ENCODE measurements at regions not wholly inside any gene's neighbourhood (a gene's known extent, or its start where the extent isn't known, plus 50 kb on each side); places are given as distances from the start of the nearest gene placed in this dataset.

DNA sequence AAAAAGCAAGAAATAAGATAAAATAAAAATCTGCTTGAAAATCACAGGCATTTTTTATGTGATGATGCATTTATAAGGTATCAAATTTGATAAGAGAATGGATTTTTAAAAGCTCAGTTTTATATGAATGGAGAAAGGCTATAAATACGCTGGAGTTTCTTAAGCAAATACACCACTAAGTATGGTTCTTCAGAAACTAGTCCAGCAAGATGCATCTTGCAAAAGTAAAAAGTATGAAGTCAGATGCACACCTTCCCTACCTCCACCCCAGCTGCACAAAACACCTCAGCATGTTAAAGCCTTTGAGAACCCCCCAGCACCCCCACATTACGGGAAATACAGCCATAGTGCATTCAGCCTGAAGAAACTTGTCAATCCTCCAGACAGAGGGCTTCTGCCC is 143.1 kb upstream of the PROX1 start:
- no peak for DNase-seq
- 46 to 64% methylated on average over 2 of the region's 2 CpGs for WGBS, 2 donors
- no peak for TF ChIP-seq EP300 (IDR thresholded peaks at IDR 0.05)
- TF ChIP-seq POLR2AphosphoS5 (IDR thresholded peaks at IDR 0.05): no peak
- no peak for TF ChIP-seq POLR2A (IDR thresholded peaks at IDR 0.05)
- TF ChIP-seq, protein P1, sequence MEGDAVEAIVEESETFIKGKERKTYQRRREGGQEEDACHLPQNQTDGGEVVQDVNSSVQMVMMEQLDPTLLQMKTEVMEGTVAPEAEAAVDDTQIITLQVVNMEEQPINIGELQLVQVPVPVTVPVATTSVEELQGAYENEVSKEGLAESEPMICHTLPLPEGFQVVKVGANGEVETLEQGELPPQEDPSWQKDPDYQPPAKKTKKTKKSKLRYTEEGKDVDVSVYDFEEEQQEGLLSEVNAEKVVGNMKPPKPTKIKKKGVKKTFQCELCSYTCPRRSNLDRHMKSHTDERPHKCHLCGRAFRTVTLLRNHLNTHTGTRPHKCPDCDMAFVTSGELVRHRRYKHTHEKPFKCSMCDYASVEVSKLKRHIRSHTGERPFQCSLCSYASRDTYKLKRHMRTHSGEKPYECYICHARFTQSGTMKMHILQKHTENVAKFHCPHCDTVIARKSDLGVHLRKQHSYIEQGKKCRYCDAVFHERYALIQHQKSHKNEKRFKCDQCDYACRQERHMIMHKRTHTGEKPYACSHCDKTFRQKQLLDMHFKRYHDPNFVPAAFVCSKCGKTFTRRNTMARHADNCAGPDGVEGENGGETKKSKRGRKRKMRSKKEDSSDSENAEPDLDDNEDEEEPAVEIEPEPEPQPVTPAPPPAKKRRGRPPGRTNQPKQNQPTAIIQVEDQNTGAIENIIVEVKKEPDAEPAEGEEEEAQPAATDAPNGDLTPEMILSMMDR (IDR thresholded peaks at IDR 0.05): no peak
- H3K27ac ChIP-seq: no peak overlapping the region
- no peaks in the 10 kb centered on the region for H3K9me3 ChIP-seq
- no peaks in the 10 kb centered on the region for H3K27me3 ChIP-seq
- no peak for ATAC-seq (ENCODE audit: low FRiP score in 2 of 2)
- no peak overlapping the region for H3K4me3 ChIP-seq
- H3K4me1 ChIP-seq: no peaks in the 10 kb centered on the region
- no peaks in the 10 kb centered on the region for H3K36me3 ChIP-seq

DNA sequence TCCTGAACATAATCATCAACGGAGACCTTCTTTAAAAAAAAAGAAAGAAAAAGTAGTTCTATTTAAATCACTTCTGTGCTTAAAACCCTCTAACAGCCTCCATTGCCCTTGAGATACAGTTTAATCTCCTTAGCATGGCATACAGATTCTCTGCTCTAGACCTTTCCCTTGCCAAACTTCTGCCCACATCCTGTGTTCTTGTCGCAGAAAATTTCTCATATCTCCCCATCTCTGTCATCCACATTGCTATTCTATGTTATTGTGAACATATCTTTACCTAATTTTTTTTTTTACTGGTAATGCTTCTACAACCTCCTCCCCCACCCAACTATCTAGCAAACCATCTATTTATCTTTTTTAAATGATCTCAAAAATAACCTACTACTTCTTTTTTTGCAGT is 135.7 kb upstream of the PROX1 start:
- ATAC-seq (ENCODE audit: low FRiP score in 2 of 2): no peak
- WGBS, 2 donors: 29 to 39% methylated on average over 2 of the region's 2 CpGs
- Histone ChIP-seq H3K4me1 (no peaks in the 10 kb centered on the region), H3K36me3 (no peaks in the 10 kb centered on the region), H3K4me3 (no peak overlapping the region), H3K9me3 (no peaks in the 10 kb centered on the region), H3K27me3 (no peaks in the 10 kb centered on the region), H3K27ac (no peak overlapping the region)
- DNase-seq: no peak
- no peak for TF ChIP-seq POLR2A (IDR thresholded peaks at IDR 0.05)
- TF ChIP-seq, protein P1 (IDR thresholded peaks at IDR 0.05): no peak
- TF ChIP-seq POLR2AphosphoS5 (IDR thresholded peaks at IDR 0.05): no peak
- no peak for TF ChIP-seq EP300 (IDR thresholded peaks at IDR 0.05)

DNA sequence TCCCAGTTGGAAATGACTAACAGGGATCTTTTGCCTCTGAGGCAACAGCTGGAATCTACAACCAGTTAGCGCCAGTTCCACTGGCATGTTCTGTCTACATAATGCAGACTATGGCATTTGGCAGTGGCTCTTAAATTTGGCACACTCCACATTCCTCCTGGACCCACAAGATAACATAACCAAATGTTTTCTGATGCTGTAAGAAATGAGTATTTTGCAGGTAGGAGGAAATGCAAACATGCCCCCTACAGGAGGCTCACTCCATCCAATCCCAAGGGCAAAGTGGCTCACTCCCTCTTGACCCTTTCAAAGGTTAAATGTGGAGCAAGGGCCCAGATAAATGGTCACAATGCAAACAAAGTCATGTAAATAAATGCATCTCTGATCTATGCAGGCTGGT is 129.2 kb upstream of the PROX1 start:
- no peaks in the 10 kb centered on the region for H3K4me1 ChIP-seq
- H3K9me3 ChIP-seq: no peaks in the 10 kb centered on the region
- no peak for DNase-seq
- H3K4me3 ChIP-seq: no peak overlapping the region
- no peak for ATAC-seq (ENCODE audit: low FRiP score in 2 of 2)
- 85 to 90% methylated on average over 1 of the region's 1 CpG for whole genome bisulfite sequencing, 2 donors
- no peak overlapping the region for H3K27ac ChIP-seq
- TF ChIP-seq EP300 (IDR thresholded peaks at IDR 0.05) (no peak), POLR2A (IDR thresholded peaks at IDR 0.05) (no peak), POLR2AphosphoS5 (IDR thresholded peaks at IDR 0.05) (no peak)
- TF ChIP-seq, protein P1 (IDR thresholded peaks at IDR 0.05): no peak
- no peaks in the 10 kb centered on the region for H3K27me3 ChIP-seq
- H3K36me3 ChIP-seq: no peaks in the 10 kb centered on the region

DNA sequence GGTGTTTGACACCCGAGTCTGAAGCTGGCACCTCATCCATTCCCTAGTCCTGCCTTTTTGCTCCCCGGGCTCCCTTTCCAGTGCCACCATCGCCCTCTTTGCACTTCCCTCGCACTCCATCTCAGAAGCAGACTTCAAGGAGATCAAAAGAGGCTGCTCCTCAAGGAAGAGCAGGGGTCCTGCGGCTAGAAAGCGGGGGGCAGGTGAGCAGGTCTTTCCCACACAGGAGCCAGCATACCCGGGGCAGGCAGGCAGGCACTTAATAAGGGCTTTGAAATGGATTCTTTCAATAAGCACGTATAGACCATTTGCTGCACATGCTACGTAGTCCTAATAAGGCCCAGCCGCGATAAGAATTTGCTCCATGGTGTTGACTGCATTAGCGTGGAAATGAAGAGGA is 125.9 kb upstream of the PROX1 start:
- H3K4me3 ChIP-seq: no peak overlapping the region
- TF ChIP-seq EP300 (IDR thresholded peaks at IDR 0.05) (no peak), POLR2AphosphoS5 (IDR thresholded peaks at IDR 0.05) (no peak), POLR2A (IDR thresholded peaks at IDR 0.05) (no peak)
- TF ChIP-seq, protein P1 (IDR thresholded peaks at IDR 0.05): no peak
- no peak for DNase-seq
- H3K36me3 ChIP-seq: no peaks in the 10 kb centered on the region
- no peaks in the 10 kb centered on the region for H3K27me3 ChIP-seq
- WGBS, 2 donors: 74 to 84% methylated on average over 12 of the region's 12 CpGs
- no peak overlapping the region for H3K27ac ChIP-seq
- H3K9me3 ChIP-seq: no peaks in the 10 kb centered on the region
- no peak for ATAC-seq (ENCODE audit: low FRiP score in 2 of 2)
- no peaks in the 10 kb centered on the region for H3K4me1 ChIP-seq

DNA sequence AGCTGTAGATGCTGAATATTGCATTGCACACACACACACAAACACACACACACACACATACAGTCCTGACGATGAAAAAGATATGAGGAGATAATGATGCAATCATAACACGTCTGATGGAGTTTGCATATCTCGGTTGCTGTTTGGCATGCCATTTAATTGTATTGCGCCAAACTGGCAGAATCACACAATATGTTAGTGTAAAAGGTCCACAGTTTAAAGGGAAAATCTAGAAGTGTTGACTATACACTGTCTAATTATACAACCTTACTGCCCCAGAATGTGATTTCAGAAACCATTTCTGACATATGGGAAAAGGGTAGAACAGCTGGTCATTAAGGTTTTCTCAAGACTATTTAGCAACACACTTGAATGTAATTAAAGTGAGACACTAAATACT is 123.7 kb upstream of the PROX1 start:
- Histone ChIP-seq H3K9me3 (no peaks in the 10 kb centered on the region), H3K27me3 (no peaks in the 10 kb centered on the region), H3K36me3 (no peaks in the 10 kb centered on the region), H3K27ac (no peak overlapping the region), H3K4me3 (no peak overlapping the region), H3K4me1 (no peaks in the 10 kb centered on the region)
- TF ChIP-seq POLR2AphosphoS5 (IDR thresholded peaks at IDR 0.05): no peak
- TF ChIP-seq EP300 (IDR thresholded peaks at IDR 0.05): no peak
- TF ChIP-seq, protein P1 (IDR thresholded peaks at IDR 0.05): no peak
- DNase-seq (no peak), ATAC-seq (ENCODE audit: low FRiP score in 2 of 2) (no peak)
- WGBS, 2 donors: 78 to 83% methylated on average over 4 of the region's 4 CpGs
